Parathyroid adenoma (tissue), 2 donors: ENCODE measurements at regions not wholly inside any gene's neighbourhood (a gene's known extent, or its start where the extent isn't known, plus 50 kb on each side); places are given as distances from the start of the nearest gene placed in this dataset.

Experiments
- H2AFZ ChIP-seq: fragments of 300-600 bp; sonication (generic); one replicate; pipeline ENCODE4 v1.7.0; 2017; ENCODE audit warnings: antibody characterized with exemption, mild to moderate bottlenecking
- H3K27ac ChIP-seq: fragments of 300-600 bp; sonication (generic); one replicate; pipeline ENCODE4 v1.7.0; 2017
- H3K27me3 ChIP-seq: fragments of 300-600 bp; sonication (generic); one replicate; pipeline ENCODE4 v1.7.0; 2017; ENCODE audit warnings: low read length; ENCODE audit not compliant: control insufficient read depth, insufficient read depth
- H3K36me3 ChIP-seq: fragments of 300-600 bp; sonication (generic); one replicate; pipeline ENCODE4 v1.7.0; 2017; ENCODE audit warnings: low read length; ENCODE audit not compliant: control insufficient read depth, insufficient read depth
- H3K4me1 ChIP-seq: fragments of 300-600 bp; sonication (generic); one replicate; pipeline ENCODE4 v1.7.0; 2017; ENCODE audit warnings: control low read depth
- H3K4me2 ChIP-seq: fragments of 300-600 bp; sonication (generic); one replicate; pipeline ENCODE4 v1.7.0; 2017; ENCODE audit warnings: low read length
- H3K4me3 ChIP-seq: fragments of 300-600 bp; sonication (generic); one replicate; pipeline ENCODE4 v1.7.0; 2017; ENCODE audit warnings: low read depth, low read length
- H3K79me2 ChIP-seq: fragments of 300-600 bp; sonication (generic); one replicate; pipeline ENCODE4 v1.7.0; 2017; ENCODE audit warnings: control low read depth
- H3K9ac ChIP-seq: fragments of 300-600 bp; sonication (generic); one replicate; pipeline ENCODE4 v1.7.0; 2017; ENCODE audit warnings: mild to moderate bottlenecking
- H3K9me3 ChIP-seq: fragments of 300-600 bp; sonication (generic); one replicate; pipeline ENCODE4 v1.7.0; 2017; ENCODE audit warnings: low read length; ENCODE audit not compliant: control insufficient read depth
- TF ChIP-seq, protein P1 (sequence below): fragments of 300-600 bp; sonication (generic); IDR thresholded peaks from one replicate; pipeline ENCODE4 v1.7.0; 2017; ENCODE audit warnings: antibody characterized with exemption, mild to moderate bottlenecking
- donor health status: primary hyperparathyroidism.

- H3K79me2 ChIP-seq, result peaks cover 41% of the 10 kb centered on the region
- no peaks in the 10 kb centered on the region for H3K27me3 ChIP-seq
- peaks cover 6% of the 10 kb centered on the region for H3K4me1 ChIP-seq
- peak overlapping the region; percentile 64 for H3K4me2 ChIP-seq
- H3K4me3 ChIP-seq, result peak overlapping the region; percentile 59
- no peaks in the 10 kb centered on the region for H3K9me3 ChIP-seq
- H3K36me3 ChIP-seq, result no peaks in the 10 kb centered on the region
- H3K9ac ChIP-seq, result no peak overlapping the region
- peak overlapping the region; percentile 47 for H3K27ac ChIP-seq
- TF ChIP-seq, protein P1, sequence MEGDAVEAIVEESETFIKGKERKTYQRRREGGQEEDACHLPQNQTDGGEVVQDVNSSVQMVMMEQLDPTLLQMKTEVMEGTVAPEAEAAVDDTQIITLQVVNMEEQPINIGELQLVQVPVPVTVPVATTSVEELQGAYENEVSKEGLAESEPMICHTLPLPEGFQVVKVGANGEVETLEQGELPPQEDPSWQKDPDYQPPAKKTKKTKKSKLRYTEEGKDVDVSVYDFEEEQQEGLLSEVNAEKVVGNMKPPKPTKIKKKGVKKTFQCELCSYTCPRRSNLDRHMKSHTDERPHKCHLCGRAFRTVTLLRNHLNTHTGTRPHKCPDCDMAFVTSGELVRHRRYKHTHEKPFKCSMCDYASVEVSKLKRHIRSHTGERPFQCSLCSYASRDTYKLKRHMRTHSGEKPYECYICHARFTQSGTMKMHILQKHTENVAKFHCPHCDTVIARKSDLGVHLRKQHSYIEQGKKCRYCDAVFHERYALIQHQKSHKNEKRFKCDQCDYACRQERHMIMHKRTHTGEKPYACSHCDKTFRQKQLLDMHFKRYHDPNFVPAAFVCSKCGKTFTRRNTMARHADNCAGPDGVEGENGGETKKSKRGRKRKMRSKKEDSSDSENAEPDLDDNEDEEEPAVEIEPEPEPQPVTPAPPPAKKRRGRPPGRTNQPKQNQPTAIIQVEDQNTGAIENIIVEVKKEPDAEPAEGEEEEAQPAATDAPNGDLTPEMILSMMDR, result no peak
- peak overlapping the region; percentile 84 for H2AFZ ChIP-seq
Measured at GRCh38 chr3:72447059-72447946, 400.9 kb downstream of the SHQ1 start.

GRCh38 chr3:72446218-72447058 is 401.8 kb downstream of the SHQ1 start, which contains the start of gene RYBP:
RYBP (minus strand) TSS chr3:72446621.
- H3K4me1 ChIP-seq, result peaks cover 6% of the 10 kb centered on the region
- TF ChIP-seq, protein P1, result no peak
- peak within 1 kb of the TSS; percentile 84 for H2AFZ ChIP-seq
- H3K9ac ChIP-seq, result peak within 1 kb of the TSS; percentile 33
- no peaks in the 10 kb centered on the region for H3K36me3 ChIP-seq
- no peaks in the 10 kb centered on the region for H3K9me3 ChIP-seq
- H3K27ac ChIP-seq, result peak within 1 kb of the TSS; percentile 61
- no peaks in the 10 kb centered on the region for H3K27me3 ChIP-seq
- H3K4me2 ChIP-seq, result peak within 1 kb of the TSS; percentile 64
- H3K79me2 ChIP-seq, result peaks cover 49% of the 10 kb centered on the region
- peak within 1 kb of the TSS; percentile 59 for H3K4me3 ChIP-seq

- Histone ChIP-seq H3K27me3 (no peaks in the 10 kb centered on the region), H3K4me2 (peak overlapping the region; percentile 62), H3K4me1 (peaks cover 6% of the 10 kb centered on the region), H3K9ac (peak overlapping the region; percentile 33), H2AFZ (no peak overlapping the region), H3K27ac (no peak overlapping the region), H3K9me3 (no peaks in the 10 kb centered on the region), H3K4me3 (peak overlapping the region; percentile 59), H3K36me3 (no peaks in the 10 kb centered on the region), H3K79me2 (peaks cover 52% of the 10 kb centered on the region)
- TF ChIP-seq, protein P1, result no peak
Measured at GRCh38 chr3:72445827-72446217, 402.4 kb downstream of the SHQ1 start.

GRCh38 chr3:72444656-72445223 is 403.5 kb downstream of the SHQ1 start:
- no peaks in the 10 kb centered on the region for H3K36me3 ChIP-seq
- peak overlapping the region; percentile 7 for H3K4me3 ChIP-seq
- peak overlapping the region; percentile 62 for H3K4me2 ChIP-seq
- H2AFZ ChIP-seq, result no peak overlapping the region
- peaks cover 6% of the 10 kb centered on the region for H3K4me1 ChIP-seq
- no peak overlapping the region for H3K9ac ChIP-seq
- TF ChIP-seq, protein P1, result no peak
- no peaks in the 10 kb centered on the region for H3K9me3 ChIP-seq
- peaks cover 55% of the 10 kb centered on the region for H3K79me2 ChIP-seq
- no peaks in the 10 kb centered on the region for H3K27me3 ChIP-seq
- H3K27ac ChIP-seq, result no peak overlapping the region
